ENCODE measurements at regions not wholly inside any gene's neighbourhood (a gene's known extent, or its start where the extent isn't known, plus 50 kb on each side); places are given as distances from the start of the nearest gene placed in this dataset.

DNA sequence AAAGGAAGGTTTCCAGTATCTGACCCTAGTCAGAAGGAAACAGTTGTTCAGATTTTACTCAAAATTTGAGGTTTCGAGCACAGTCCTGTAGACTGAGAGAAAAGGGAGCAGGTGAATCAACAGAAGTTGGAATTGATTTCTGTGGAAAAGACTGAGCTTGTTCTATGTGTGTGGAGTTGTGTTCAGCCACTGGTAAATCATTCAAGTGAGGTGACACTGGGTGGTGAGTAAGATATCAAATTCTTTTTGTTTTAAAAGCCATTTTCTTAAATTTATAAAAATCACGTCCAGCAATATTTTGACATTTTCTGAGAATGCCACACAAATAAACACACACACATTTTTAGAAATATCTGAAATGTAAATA, 165.1 kb downstream of the HGF start:
- TF ChIP-seq POLR2AphosphoS5 (IDR thresholded peaks at IDR 0.05) (no peak), POLR2A (IDR thresholded peaks at IDR 0.05; ENCODE audit: low read depth) (no peak), EP300 (IDR thresholded peaks at IDR 0.05) (no peak)
- TF ChIP-seq, protein P1, sequence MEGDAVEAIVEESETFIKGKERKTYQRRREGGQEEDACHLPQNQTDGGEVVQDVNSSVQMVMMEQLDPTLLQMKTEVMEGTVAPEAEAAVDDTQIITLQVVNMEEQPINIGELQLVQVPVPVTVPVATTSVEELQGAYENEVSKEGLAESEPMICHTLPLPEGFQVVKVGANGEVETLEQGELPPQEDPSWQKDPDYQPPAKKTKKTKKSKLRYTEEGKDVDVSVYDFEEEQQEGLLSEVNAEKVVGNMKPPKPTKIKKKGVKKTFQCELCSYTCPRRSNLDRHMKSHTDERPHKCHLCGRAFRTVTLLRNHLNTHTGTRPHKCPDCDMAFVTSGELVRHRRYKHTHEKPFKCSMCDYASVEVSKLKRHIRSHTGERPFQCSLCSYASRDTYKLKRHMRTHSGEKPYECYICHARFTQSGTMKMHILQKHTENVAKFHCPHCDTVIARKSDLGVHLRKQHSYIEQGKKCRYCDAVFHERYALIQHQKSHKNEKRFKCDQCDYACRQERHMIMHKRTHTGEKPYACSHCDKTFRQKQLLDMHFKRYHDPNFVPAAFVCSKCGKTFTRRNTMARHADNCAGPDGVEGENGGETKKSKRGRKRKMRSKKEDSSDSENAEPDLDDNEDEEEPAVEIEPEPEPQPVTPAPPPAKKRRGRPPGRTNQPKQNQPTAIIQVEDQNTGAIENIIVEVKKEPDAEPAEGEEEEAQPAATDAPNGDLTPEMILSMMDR (IDR thresholded peaks at IDR 0.05): no peak

Measured in esophagus muscularis mucosa (tissue), 4 donors.